ENCODE measurements at regions not wholly inside any gene's neighbourhood (a gene's known extent, or its start where the extent isn't known, plus 50 kb on each side); places are given as distances from the start of the nearest gene placed in this dataset.
A peak's percentile ranks its signal among the peaks of the same experiment; 100 is the strongest.

- DNase-seq = no peak
Measured at GRCh38 chr5:164941132-164941531, 1435.7 kb downstream of the MAT2B start.

- DNase-seq = no peak
Measured at GRCh38 chr5:164950927-164951326, 1445.5 kb downstream of the MAT2B start.

- DNase-seq = no peak
Measured at GRCh38 chr5:164951570-164951969, 1446.2 kb downstream of the MAT2B start.

- DNase-seq = no peak
Measured at GRCh38 chr5:164958688-164959087, 1453.3 kb downstream of the MAT2B start.

GRCh38 chr5:164959761-164960160 lies 1454.3 kb downstream of the MAT2B start:
- no peak for DNase-seq

GRCh38 chr5:164962329-164962961 lies 1457.0 kb downstream of the MAT2B start:
- no peak for DNase-seq

- no peak for DNase-seq
Measured at GRCh38 chr5:164966611-164967010, 1461.2 kb downstream of the MAT2B start.

- no peak for DNase-seq
Measured at GRCh38 chr5:164967354-164967753, 1461.9 kb downstream of the MAT2B start.

- DNase-seq = no peak
Measured at GRCh38 chr5:164972973-164973372, 1467.6 kb downstream of the MAT2B start.

- DNase-seq = no peak
Measured at GRCh38 chr5:164975986-164976385, 1470.6 kb downstream of the MAT2B start.

- no peak for DNase-seq
Measured at GRCh38 chr5:164980480-164980879, 1475.1 kb downstream of the MAT2B start.

GRCh38 chr5:164998142-164998541 lies 1492.7 kb downstream of the MAT2B start:
- DNase-seq = no peak

GRCh38 chr5:164998590-164998989 lies 1493.2 kb downstream of the MAT2B start:
- no peak for DNase-seq

GRCh38 chr5:165000479-165001190 lies 1495.2 kb downstream of the MAT2B start:
- no peak for DNase-seq

GRCh38 chr5:165003283-165003682 lies 1497.9 kb downstream of the MAT2B start:
- no peak for DNase-seq

GRCh38 chr5:165004175-165004574 lies 1498.8 kb downstream of the MAT2B start:
- no peak for DNase-seq

- no peak for DNase-seq
Measured at GRCh38 chr5:165014439-165014838, 1509.0 kb downstream of the MAT2B start.

- no peak for DNase-seq
Measured at GRCh38 chr5:165015126-165015525, 1509.7 kb downstream of the MAT2B start.

GRCh38 chr5:165015547-165015946 lies 1510.1 kb downstream of the MAT2B start:
- no peak for DNase-seq

GRCh38 chr5:165026971-165027370 lies 1521.6 kb downstream of the MAT2B start:
- no peak for DNase-seq

- DNase-seq = no peak
Measured at GRCh38 chr5:165028356-165028755, 1522.9 kb downstream of the MAT2B start.

- peak; percentile 1 for DNase-seq
Measured at GRCh38 chr5:165029099-165029870, 1523.9 kb downstream of the MAT2B start.

GRCh38 chr5:165030971-165031370 lies 1525.6 kb downstream of the MAT2B start:
- no peak for DNase-seq

- no peak for DNase-seq
Measured at GRCh38 chr5:165031371-165031770, 1526.0 kb downstream of the MAT2B start.

Measured in activated CD4-positive, alpha-beta T cell treated with anti-CD3 and anti-CD28 coated beads, Interleukin-10, Interleukin-2, amounts not matched to agents 100 ng/mL and 50 ng/mL, durations not matched to agents 16 hours and 8 hours (primary cell).